RWPE2 (cell line): ENCODE measurements at regions not wholly inside any gene's neighbourhood (a gene's known extent, or its start where the extent isn't known, plus 50 kb on each side); places are given as distances from the start of the nearest gene placed in this dataset.
"Not testable (repeated sequence)": the region's sequence is repeated elsewhere in the genome, so short reads cannot be mapped to it uniquely, and the experiment has no call there.

Source experiments
- ATAC-seq: fragments of 200-7000 bp; cut with Tn5 transposase; 3 replicates; pipeline ENCODE4 v1.9.1; 2021; ENCODE audit warnings: low read depth
- DNase-seq: peaks from one replicate; pipeline ENCODE4 v3.0.0-alpha.2; 2020; ENCODE audit warnings: low spot score
- H3K27ac ChIP-seq: fragments of 450-650 bp; 2 replicates; pipeline ENCODE4 v1.5.1; 2017; ENCODE audit warnings: mild to moderate bottlenecking; ENCODE audit not compliant: poor library complexity, severe bottlenecking
- H3K27me3 ChIP-seq: fragments of 250-450 bp; sonication (Bioruptor Pico); 2 replicates; pipeline ENCODE4 v1.5.1; 2021; ENCODE audit warnings: mild to moderate bottlenecking, moderate library complexity; ENCODE audit not compliant: insufficient read depth, poor library complexity, severe bottlenecking
- H3K36me3 ChIP-seq: fragments of 250-450 bp; sonication (Bioruptor Pico); 2 replicates; pipeline ENCODE4 v1.5.1; 2020; ENCODE audit warnings: low read depth, mild to moderate bottlenecking, moderate library complexity
- H3K4me1 ChIP-seq: fragments of 250-450 bp; sonication (Bioruptor Pico); 2 replicates; pipeline ENCODE4 v1.5.1; 2021; ENCODE audit warnings: mild to moderate bottlenecking, moderate library complexity; ENCODE audit not compliant: insufficient read depth, poor library complexity, severe bottlenecking
- H3K4me3 ChIP-seq: fragments of 250-450 bp; sonication (Bioruptor Pico); 2 replicates; pipeline ENCODE4 v1.5.1; 2021; ENCODE audit warnings: mild to moderate bottlenecking, moderate library complexity; ENCODE audit not compliant: severe bottlenecking
- H3K9me3 ChIP-seq: fragments of 250-450 bp; sonication (Bioruptor Pico); 2 replicates; pipeline ENCODE4 v1.5.1; 2021; ENCODE audit warnings: mild to moderate bottlenecking, moderate library complexity; ENCODE audit not compliant: severe bottlenecking
- CTCF ChIP-seq: fragments of 450-650 bp; IDR thresholded peaks from one replicate; pipeline ENCODE4 v1.5.1; 2017; ENCODE audit warnings: mild to moderate bottlenecking, moderate library complexity; ENCODE audit not compliant: poor library complexity, severe bottlenecking

DNA sequence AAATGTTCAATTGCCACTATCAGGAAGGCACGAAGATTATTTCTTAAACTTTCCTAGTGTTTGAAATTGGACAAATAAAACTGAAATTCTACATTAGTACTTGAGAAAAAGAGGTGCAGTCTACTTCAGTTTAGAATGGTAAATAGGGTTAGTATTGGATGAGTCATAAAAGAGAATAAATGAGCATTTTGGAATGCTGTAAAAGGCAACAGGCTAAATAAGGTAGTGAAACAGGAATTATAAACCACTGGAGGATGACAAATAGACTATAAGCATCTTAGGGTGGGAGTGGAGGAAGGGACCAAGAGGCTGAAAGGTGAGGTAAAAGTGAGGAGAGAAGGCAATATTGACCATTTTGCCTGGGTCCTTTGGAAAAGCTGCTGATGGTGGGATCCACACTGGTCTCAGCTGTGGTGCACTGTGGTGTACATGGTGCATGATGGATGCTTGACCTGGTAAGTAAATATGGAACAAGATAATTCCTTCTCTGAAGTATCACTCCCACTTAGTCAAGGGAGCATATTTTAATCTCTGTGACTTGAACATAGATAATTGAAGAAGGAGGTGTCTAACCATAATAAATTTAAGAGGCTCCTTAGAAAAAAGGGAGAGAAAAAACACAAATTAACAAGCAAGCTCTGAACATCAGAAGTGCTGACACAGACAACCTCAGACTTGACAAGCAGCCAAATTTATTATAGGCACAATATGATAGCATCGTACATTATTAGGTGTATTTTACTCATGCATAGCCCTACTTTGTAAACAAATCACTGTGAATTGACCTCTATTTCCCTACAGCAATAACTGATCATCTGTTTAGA lies 76.4 kb upstream of the SCIN start:
- no peaks in the 10 kb centered on the region for H3K9me3 ChIP-seq
- no peaks in the 10 kb centered on the region for H3K36me3 ChIP-seq
- H3K27me3 ChIP-seq: peaks cover 3% of the 10 kb centered on the region
- no peak overlapping the region for H3K4me3 ChIP-seq
- TF ChIP-seq CTCF: no peak
- H3K4me1 ChIP-seq: no peaks in the 10 kb centered on the region
- H3K27ac ChIP-seq: no peak overlapping the region
- ATAC-seq (peak; percentile 44; the same call in 1 of the 3 replicates), DNase-seq (no peak)

DNA sequence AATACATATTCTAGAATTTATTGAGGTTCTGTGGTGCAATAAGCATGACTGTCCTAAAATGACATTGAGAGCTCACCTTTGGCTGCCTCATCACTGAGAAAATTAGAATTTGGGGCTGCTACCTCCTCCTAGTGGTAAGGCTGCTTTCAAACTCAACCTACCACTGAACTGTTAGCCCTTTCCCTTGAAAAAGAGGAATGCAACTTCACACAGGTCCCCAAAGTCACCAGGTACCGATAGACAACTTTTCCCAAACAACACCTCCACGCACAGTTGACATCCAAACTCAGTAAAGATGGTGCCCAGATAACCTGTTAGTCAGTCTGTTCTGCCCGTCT lies 75.9 kb upstream of the SCIN start:
- DNase-seq (no peak), ATAC-seq (no peak)
- Histone ChIP-seq H3K27me3 (peaks cover 3% of the 10 kb centered on the region), H3K4me3 (no peak overlapping the region), H3K36me3 (no peaks in the 10 kb centered on the region), H3K27ac (no peak overlapping the region), H3K9me3 (no peaks in the 10 kb centered on the region), H3K4me1 (no peaks in the 10 kb centered on the region)
- no peak for TF ChIP-seq CTCF

DNA sequence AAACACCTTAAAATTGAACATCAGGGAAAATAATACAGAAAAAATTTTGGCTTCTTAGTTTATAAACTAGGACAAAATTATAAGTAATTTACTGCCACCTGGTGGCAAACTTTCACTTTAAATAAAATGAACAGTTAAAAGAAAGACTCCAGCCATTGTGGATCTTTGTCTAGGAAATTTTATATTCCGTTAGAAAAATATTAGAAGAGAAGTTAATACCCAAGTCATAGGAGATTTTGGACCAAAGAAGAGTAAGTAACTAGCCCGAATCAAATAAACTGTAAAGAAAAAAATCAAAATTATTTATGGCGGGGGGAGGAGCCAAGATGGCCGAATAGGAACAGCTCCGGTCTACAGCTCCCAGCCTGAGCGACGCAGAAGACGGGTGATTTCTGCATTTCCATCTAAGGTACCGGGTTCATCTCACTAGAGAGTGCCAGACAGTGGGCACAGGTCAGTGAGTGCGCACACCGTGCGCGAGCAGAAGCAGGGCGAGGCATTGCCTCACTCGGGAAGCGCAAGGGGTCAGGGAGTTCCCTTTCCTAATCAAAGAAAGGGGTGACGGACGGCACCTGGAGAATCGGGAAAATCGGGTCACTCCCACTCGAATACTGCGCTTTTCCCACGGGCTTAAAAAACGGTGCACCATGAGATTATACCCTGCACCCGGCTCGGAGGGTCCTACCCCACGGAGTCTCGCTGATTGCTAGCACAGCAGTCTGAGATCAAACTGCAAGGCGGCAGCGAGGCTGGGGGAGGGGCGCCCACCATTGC lies 73.4 kb upstream of the SCIN start:
- H3K27me3 ChIP-seq, H3K4me1 ChIP-seq, H3K4me3 ChIP-seq, ATAC-seq, H3K36me3 ChIP-seq, H3K9me3 ChIP-seq, H3K27ac ChIP-seq, DNase-seq: not testable (repeated sequence)
- TF ChIP-seq CTCF: peak; percentile 67

- Histone ChIP-seq H3K9me3 (no peaks in the 10 kb centered on the region), H3K27ac (no peak overlapping the region), H3K36me3 (no peaks in the 10 kb centered on the region), H3K27me3 (no peaks in the 10 kb centered on the region), H3K4me1 (no peaks in the 10 kb centered on the region), H3K4me3 (no peak overlapping the region)
- ATAC-seq: no peak
- DNase-seq: no peak
- no peak for TF ChIP-seq CTCF
These were observed 66.4 kb upstream of the SCIN start for GRCh38 chr7:12504149-12504548.

- DNase-seq (no peak), ATAC-seq (no peak)
- Histone ChIP-seq H3K27ac (no peak overlapping the region), H3K9me3 (no peaks in the 10 kb centered on the region), H3K27me3 (no peaks in the 10 kb centered on the region), H3K36me3 (no peaks in the 10 kb centered on the region), H3K4me3 (no peak overlapping the region), H3K4me1 (no peaks in the 10 kb centered on the region)
- no peak for TF ChIP-seq CTCF
These were observed 62.5 kb upstream of the SCIN start for GRCh38 chr7:12508005-12508404.
